GM23338 (cell line): ENCODE measurements at regions not wholly inside any gene's neighbourhood (a gene's known extent, or its start where the extent isn't known, plus 50 kb on each side); places are given as distances from the start of the nearest gene placed in this dataset.

ENCODE experiments used
- ATAC-seq: fragments of 200-7000 bp; cut with Tn5 transposase; 3 replicates; pipeline ENCODE4 v1.9.1; 2020
- DNase-seq: peaks from one replicate; pipeline ENCODE4 v3.0.0-alpha.2; 2015; ENCODE audit warnings: low spot score
- H2AFZ ChIP-seq: fragments of 200-600 bp; sonication (generic); 2 replicates; pipeline ENCODE4 v1.8.0; 2016; ENCODE audit warnings: antibody characterized with exemption, mild to moderate bottlenecking, moderate library complexity
- H3F3A ChIP-seq: fragments of 200-600 bp; sonication (generic); replicated peaks from 2 replicates; pipeline ENCODE4 v1.8.0; 2017; ENCODE audit warnings: antibody characterized with exemption, mixed run types, low read depth
- H3K27ac ChIP-seq: fragments of 200-600 bp; sonication (generic); 2 replicates; pipeline ENCODE4 v1.6.1; 2016; ENCODE audit warnings: low read depth
- H3K27me3 ChIP-seq: fragments of 200-600 bp; sonication (generic); 2 replicates; pipeline ENCODE4 v1.8.0; 2016; ENCODE audit warnings: mild to moderate bottlenecking, mixed run types, moderate library complexity; ENCODE audit not compliant: insufficient read depth
- H3K36me3 ChIP-seq: fragments of 200-600 bp; sonication (generic); 2 replicates; pipeline ENCODE4 v1.8.0; 2016; ENCODE audit warnings: mild to moderate bottlenecking; ENCODE audit not compliant: insufficient read depth
- H3K4me1 ChIP-seq: fragments of 200-600 bp; sonication (generic); 2 replicates; pipeline ENCODE4 v1.8.0; 2016; ENCODE audit warnings: mild to moderate bottlenecking, moderate library complexity; ENCODE audit not compliant: insufficient read depth
- H3K4me2 ChIP-seq: fragments of 200-600 bp; sonication (generic); 2 replicates; pipeline ENCODE4 v1.7.1; 2017; ENCODE audit warnings: mixed run types
- H3K4me3 ChIP-seq: fragments of 200-600 bp; sonication (generic); 2 replicates; pipeline ENCODE4 v1.6.1; 2016; ENCODE audit warnings: mixed run types
- H3K79me2 ChIP-seq: fragments of 200-600 bp; sonication (generic); replicated peaks from 2 replicates; pipeline ENCODE4 v1.8.0; 2017; ENCODE audit warnings: mild to moderate bottlenecking; ENCODE audit not compliant: insufficient read depth
- H3K9me2 ChIP-seq: fragments of 200-600 bp; sonication (generic); 2 replicates; pipeline ENCODE4 v1.8.0; 2017; ENCODE audit not compliant: insufficient read depth
- H4K20me1 ChIP-seq: fragments of 200-600 bp; sonication (generic); replicated peaks from 2 replicates; pipeline ENCODE4 v1.8.0; 2017; ENCODE audit warnings: mild to moderate bottlenecking; ENCODE audit not compliant: insufficient read depth
- H3K27ac Mint-ChIP-seq: 2 replicates; pipeline ENCODE4 v1.8.0; 2020; ENCODE audit warnings: inconsistent platforms, mild to moderate bottlenecking, moderate library complexity, mixed read lengths
- H3K27me3 Mint-ChIP-seq: 3 replicates; pipeline ENCODE4 v1.8.0; 2022; ENCODE audit warnings: low read depth, mild to moderate bottlenecking, moderate library complexity, mixed read lengths, inconsistent platforms; ENCODE audit not compliant: insufficient read depth, poor library complexity
- H3K36me3 Mint-ChIP-seq: 3 replicates; pipeline ENCODE4 v1.8.0; 2021; ENCODE audit warnings: low read depth, mild to moderate bottlenecking, inconsistent platforms, moderate library complexity, mixed read lengths
- H3K4me1 Mint-ChIP-seq: 3 replicates; pipeline ENCODE4 v1.8.0; 2020; ENCODE audit warnings: mild to moderate bottlenecking, inconsistent platforms, mixed read lengths
- H3K4me3 Mint-ChIP-seq: 3 replicates; pipeline ENCODE4 v1.8.0; 2021; ENCODE audit warnings: moderate library complexity, mild to moderate bottlenecking, inconsistent platforms, mixed read lengths
- H3K9me3 Mint-ChIP-seq: 3 replicates; pipeline ENCODE4 v1.8.0; 2020; ENCODE audit warnings: moderate library complexity, mild to moderate bottlenecking, inconsistent platforms, mixed read lengths
- EZH2 ChIP-seq: fragments of 200-600 bp; sonication (generic); IDR thresholded peaks from one replicate; pipeline ENCODE4 v1.8.0; 2017; ENCODE audit warnings: antibody characterized with exemption, mild to moderate bottlenecking, low read depth; ENCODE audit not compliant: unreplicated experiment
- EZH2phosphoT487 ChIP-seq: fragments of 200-600 bp; sonication (generic); IDR thresholded peaks from one replicate; pipeline ENCODE4 v1.8.1; 2018; ENCODE audit warnings: antibody characterized with exemption; ENCODE audit not compliant: unreplicated experiment
- NANOG ChIP-seq: IDR thresholded peaks from 2 replicates; pipeline ENCODE4 v1.6.1; 2016; ENCODE audit warnings: antibody characterized with exemption, borderline replicate concordance
- ZNF331 ChIP-seq: fragments of 250-450 bp; sonication (Bioruptor Pico); IDR thresholded peaks from 2 replicates; pipeline ENCODE4 v1.5.0; 2020; ENCODE audit warnings: low read depth, mild to moderate bottlenecking, moderate library complexity
- TF ChIP-seq, protein P1 (sequence below): fragments of 250-450 bp; sonication (Bioruptor Pico); IDR thresholded peaks from 2 replicates; pipeline ENCODE4 v1.5.0; 2020; ENCODE audit warnings: mild to moderate bottlenecking, moderate library complexity
- TF ChIP-seq, protein P2 (sequence below): IDR thresholded peaks from one replicate; pipeline ENCODE4 v1.6.1; 2018; ENCODE audit warnings: antibody characterized with exemption; ENCODE audit not compliant: unreplicated experiment

- TF ChIP-seq, protein P1, sequence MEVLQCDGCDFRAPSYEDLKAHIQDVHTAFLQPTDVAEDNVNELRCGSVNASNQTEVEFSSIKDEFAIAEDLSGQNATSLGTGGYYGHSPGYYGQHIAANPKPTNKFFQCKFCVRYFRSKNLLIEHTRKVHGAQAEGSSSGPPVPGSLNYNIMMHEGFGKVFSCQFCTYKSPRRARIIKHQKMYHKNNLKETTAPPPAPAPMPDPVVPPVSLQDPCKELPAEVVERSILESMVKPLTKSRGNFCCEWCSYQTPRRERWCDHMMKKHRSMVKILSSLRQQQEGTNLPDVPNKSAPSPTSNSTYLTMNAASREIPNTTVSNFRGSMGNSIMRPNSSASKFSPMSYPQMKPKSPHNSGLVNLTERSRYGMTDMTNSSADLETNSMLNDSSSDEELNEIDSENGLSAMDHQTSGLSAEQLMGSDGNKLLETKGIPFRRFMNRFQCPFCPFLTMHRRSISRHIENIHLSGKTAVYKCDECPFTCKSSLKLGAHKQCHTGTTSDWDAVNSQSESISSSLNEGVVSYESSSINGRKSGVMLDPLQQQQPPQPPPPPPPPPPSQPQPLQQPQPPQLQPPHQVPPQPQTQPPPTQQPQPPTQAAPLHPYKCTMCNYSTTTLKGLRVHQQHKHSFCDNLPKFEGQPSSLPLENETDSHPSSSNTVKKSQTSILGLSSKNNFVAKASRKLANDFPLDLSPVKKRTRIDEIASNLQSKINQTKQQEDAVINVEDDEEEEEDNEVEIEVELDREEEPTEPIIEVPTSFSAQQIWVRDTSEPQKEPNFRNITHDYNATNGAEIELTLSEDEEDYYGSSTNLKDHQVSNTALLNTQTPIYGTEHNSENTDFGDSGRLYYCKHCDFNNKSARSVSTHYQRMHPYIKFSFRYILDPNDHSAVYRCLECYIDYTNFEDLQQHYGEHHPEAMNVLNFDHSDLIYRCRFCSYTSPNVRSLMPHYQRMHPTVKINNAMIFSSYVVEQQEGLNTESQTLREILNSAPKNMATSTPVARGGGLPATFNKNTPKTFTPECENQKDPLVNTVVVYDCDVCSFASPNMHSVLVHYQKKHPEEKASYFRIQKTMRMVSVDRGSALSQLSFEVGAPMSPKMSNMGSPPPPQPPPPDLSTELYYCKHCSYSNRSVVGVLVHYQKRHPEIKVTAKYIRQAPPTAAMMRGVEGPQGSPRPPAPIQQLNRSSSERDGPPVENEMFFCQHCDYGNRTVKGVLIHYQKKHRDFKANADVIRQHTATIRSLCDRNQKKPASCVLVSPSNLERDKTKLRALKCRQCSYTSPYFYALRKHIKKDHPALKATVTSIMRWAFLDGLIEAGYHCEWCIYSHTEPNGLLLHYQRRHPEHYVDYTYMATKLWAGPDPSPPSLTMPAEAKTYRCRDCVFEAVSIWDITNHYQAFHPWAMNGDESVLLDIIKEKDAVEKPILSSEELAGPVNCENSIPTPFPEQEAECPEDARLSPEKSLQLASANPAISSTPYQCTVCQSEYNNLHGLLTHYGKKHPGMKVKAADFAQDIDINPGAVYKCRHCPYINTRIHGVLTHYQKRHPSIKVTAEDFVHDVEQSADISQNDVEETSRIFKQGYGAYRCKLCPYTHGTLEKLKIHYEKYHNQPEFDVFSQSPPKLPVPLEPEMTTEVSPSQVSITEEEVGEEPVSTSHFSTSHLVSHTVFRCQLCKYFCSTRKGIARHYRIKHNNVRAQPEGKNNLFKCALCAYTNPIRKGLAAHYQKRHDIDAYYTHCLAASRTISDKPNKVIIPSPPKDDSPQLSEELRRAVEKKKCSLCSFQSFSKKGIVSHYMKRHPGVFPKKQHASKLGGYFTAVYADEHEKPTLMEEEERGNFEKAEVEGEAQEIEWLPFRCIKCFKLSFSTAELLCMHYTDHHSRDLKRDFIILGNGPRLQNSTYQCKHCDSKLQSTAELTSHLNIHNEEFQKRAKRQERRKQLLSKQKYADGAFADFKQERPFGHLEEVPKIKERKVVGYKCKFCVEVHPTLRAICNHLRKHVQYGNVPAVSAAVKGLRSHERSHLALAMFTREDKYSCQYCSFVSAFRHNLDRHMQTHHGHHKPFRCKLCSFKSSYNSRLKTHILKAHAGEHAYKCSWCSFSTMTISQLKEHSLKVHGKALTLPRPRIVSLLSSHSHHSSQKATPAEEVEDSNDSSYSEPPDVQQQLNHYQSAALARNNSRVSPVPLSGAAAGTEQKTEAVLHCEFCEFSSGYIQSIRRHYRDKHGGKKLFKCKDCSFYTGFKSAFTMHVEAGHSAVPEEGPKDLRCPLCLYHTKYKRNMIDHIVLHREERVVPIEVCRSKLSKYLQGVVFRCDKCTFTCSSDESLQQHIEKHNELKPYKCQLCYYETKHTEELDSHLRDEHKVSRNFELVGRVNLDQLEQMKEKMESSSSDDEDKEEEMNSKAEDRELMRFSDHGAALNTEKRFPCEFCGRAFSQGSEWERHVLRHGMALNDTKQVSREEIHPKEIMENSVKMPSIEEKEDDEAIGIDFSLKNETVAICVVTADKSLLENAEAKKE (CRISPR knock-in tag) = no peak
- TF ChIP-seq, protein P2, sequence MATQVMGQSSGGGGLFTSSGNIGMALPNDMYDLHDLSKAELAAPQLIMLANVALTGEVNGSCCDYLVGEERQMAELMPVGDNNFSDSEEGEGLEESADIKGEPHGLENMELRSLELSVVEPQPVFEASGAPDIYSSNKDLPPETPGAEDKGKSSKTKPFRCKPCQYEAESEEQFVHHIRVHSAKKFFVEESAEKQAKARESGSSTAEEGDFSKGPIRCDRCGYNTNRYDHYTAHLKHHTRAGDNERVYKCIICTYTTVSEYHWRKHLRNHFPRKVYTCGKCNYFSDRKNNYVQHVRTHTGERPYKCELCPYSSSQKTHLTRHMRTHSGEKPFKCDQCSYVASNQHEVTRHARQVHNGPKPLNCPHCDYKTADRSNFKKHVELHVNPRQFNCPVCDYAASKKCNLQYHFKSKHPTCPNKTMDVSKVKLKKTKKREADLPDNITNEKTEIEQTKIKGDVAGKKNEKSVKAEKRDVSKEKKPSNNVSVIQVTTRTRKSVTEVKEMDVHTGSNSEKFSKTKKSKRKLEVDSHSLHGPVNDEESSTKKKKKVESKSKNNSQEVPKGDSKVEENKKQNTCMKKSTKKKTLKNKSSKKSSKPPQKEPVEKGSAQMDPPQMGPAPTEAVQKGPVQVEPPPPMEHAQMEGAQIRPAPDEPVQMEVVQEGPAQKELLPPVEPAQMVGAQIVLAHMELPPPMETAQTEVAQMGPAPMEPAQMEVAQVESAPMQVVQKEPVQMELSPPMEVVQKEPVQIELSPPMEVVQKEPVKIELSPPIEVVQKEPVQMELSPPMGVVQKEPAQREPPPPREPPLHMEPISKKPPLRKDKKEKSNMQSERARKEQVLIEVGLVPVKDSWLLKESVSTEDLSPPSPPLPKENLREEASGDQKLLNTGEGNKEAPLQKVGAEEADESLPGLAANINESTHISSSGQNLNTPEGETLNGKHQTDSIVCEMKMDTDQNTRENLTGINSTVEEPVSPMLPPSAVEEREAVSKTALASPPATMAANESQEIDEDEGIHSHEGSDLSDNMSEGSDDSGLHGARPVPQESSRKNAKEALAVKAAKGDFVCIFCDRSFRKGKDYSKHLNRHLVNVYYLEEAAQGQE = no peak
These were observed 360.3 kb upstream of the CXorf51B start (continued) for GRCh38 chrX:146449243-146449642.

DNA sequence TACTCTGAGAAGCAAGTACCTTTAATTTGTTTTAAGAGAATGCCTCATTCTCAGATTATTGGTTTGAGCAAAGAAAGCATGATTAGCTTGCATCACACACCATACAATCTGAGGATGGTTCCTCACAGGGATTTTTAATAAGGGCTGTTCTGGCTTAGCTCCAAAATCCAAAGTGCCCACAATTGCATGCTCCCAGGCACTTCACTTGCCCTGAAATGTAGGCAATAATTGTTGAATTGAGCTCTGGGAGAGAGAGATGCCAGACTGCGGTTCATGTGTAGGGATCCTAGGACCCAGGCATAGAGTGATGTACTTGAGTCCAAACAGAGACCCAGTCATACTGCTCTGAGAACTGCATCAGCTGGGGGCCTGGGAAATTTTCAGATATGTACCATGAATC lies 358.4 kb upstream of the CXorf51B start:
- H2AFZ ChIP-seq = no peak overlapping the region
- no peak overlapping the region for H3K27ac ChIP-seq
- H3K4me1 ChIP-seq = no peaks in the 10 kb centered on the region
- no peak overlapping the region for H3K4me3 ChIP-seq
- H3K9me2 ChIP-seq = no peaks in the 10 kb centered on the region
- H3K36me3 ChIP-seq = no peaks in the 10 kb centered on the region
- Mint-ChIP-seq H3K4me1 (no peaks in the 10 kb centered on the region), H3K27me3 (no peaks in the 10 kb centered on the region), H3K4me3 (no peak overlapping the region), H3K36me3 (peaks cover 3% of the 10 kb centered on the region; the same call in 2 of the 3 replicates), H3K27ac (no peak overlapping the region), H3K9me3 (peaks cover 45% of the 10 kb centered on the region)
- no peaks in the 10 kb centered on the region for H4K20me1 ChIP-seq
- ATAC-seq (no peak), DNase-seq (no peak)
- no peaks in the 10 kb centered on the region for H3K27me3 ChIP-seq
- no peak overlapping the region for H3K4me2 ChIP-seq
- H3K79me2 ChIP-seq = no peaks in the 10 kb centered on the region
- no peaks in the 10 kb centered on the region for H3F3A ChIP-seq
- TF ChIP-seq, protein P1 (CRISPR knock-in tag) = no peak
- TF ChIP-seq EZH2phosphoT487 (no peak), EZH2 (no peak), NANOG (no peak), ZNF331 (CRISPR knock-in tag) (no peak)
